Glomerular visceral epithelial cell (primary cell): ENCODE measurements at regions not wholly inside any gene's neighbourhood (a gene's known extent, or its start where the extent isn't known, plus 50 kb on each side); places are given as distances from the start of the nearest gene placed in this dataset.

Source experiments
- DNase-seq: peaks from one replicate; pipeline ENCODE4 v3.0.0-alpha.2; 2016; ENCODE audit errors: extremely low spot score

- DNase-seq, result no peak
Observed at GRCh38 chr3:159818399-159818798, 170.2 kb upstream of the IL12A start.

DNA sequence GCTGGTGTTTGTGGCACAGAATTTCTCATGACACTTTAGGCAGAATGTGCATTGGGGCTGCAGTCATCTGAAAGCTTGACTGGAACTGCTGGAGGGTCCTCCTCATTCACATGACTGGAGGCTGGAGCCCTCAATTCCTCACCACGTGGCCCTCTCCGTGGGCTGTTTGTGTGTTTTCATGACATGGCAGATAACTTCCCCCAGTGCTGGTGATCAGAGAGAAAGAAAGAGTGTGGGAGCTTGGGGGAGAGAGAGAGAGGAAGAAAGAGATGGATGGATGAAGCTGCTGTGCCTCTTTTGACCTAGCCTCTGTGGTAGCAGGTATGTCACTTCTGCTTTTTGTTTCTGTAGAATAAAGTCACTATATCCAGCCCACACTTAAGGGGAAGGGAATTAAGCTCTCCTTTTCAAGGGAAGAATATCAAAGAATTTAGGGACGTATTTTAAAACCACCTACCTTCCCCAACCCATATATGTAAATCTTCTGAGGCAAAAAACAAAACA lies 169.6 kb upstream of the IL12A start:
- DNase-seq, result no peak

GRCh38 chr3:159819676-159820075 lies 169.0 kb upstream of the IL12A start:
- no peak for DNase-seq

DNA sequence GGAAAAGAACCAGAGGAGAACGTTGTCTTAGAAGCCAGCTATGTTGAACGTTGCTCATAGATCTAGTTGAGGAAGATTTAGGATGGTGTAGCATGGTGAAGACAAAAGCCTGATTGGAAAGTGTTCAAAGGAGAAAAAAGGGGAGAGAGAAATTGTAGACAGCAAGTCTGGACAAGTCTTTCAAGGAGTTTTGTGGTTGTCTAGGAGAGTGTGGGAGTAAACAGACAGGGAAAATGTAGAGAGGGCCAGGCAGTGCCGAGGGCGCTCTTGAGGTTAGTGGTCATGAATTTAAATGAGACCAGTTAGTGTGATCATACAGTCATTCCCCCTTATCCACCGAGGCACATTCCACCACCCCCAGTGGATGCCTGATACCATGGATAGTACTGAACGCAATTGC lies 167.5 kb upstream of the IL12A start:
- DNase-seq, result peak; percentile 69

DNA sequence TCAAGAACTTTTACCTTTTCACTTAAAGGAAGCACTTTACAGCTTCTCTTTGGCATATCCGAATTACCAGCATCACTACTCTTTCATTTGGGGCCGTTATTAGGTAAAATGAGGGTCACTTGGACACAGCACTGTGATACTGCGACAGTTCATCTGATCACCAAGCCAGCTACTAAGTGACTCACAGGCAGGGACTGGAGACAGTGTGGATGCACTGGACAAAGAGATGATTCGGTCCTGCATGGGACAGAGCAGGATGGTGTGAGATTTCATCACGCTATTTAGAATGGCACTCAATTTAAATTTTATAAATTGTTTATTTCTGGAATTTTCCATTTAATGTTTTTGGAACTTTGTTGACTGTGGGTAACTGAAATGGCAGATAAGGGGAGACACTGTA lies 166.9 kb upstream of the IL12A start:
- no peak for DNase-seq

DNA sequence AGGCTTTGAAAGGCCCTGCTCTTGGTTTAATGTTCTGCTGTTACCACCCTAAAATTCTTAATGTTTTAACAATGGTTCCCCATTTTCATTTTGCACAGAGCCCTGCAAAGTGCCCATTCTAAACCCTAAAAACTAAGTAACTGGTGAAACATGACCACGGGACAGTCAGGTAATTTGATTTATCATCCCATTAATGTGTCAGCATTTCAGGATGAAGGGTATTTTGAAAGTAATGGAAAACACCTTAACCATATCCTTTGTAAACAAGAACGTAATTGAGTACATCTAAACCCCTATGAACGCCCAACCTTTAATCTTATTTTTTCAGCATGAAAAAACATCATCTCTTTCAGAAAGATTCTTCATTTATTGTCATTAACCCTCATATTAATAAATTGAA lies 164.9 kb upstream of the IL12A start:
- DNase-seq, result no peak

- peak; percentile 89 for DNase-seq
Observed at GRCh38 chr3:159824333-159824732, 164.3 kb upstream of the IL12A start.

GRCh38 chr3:159825216-159825854 lies 163.3 kb upstream of the IL12A start:
- peak; percentile 23 for DNase-seq

GRCh38 chr3:159828542-159828943 lies 160.1 kb upstream of the IL12A start:
- peak; percentile 49 for DNase-seq

- DNase-seq, result no peak
Observed at GRCh38 chr3:159829056-159829455, 159.6 kb upstream of the IL12A start.

DNA sequence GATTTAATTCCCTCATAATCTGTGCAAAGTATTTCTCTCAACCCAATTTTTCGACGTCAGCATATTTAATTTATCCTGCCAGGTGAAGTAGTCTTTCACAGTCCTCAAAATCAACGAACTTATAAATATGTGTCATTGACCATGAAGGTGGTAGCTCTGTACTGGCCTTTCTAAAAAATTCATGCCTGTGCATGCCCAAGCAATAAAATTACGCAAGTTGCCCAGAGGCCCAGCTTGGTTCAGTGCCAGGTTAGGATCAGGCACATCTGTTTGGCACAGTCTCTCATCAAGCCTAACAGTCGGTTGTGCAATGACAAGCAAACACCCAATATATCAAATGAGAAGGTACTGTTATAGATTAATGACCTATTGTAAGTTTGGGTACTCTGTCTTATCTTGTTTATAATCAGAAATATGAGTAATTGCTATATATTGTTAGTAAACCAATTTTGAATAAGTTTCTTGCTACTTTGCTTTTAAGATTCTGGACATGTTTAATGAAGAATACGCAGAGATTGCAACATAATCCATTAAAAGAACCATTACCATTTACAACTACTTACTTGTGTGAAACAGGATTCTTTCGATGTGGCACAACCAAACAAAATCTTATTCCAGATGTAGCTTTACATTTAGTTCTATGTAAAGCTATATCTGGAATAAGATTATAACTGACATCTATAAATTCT lies 159.0 kb upstream of the IL12A start:
- DNase-seq, result peak; percentile 85

- DNase-seq, result peak; percentile 49
Observed at GRCh38 chr3:159830523-159831154, 158.0 kb upstream of the IL12A start.

GRCh38 chr3:159831466-159831865 lies 157.2 kb upstream of the IL12A start:
- no peak for DNase-seq

- DNase-seq, result no peak
Observed at GRCh38 chr3:159832024-159832423, 156.6 kb upstream of the IL12A start.

- DNase-seq, result no peak
Observed at GRCh38 chr3:159835126-159835525, 153.5 kb upstream of the IL12A start.

GRCh38 chr3:159837725-159838124 lies 150.9 kb upstream of the IL12A start:
- DNase-seq, result no peak

GRCh38 chr3:159838938-159839337 lies 149.7 kb upstream of the IL12A start:
- DNase-seq, result no peak

GRCh38 chr3:159839561-159840379 lies 148.9 kb upstream of the IL12A start, which contains the start of gene SCHIP1:
Gene SCHIP1 (plus strand): TSS chr3:159839861.
- no peak for DNase-seq

GRCh38 chr3:159840703-159841299 lies 147.8 kb upstream of the IL12A start:
- DNase-seq, result no peak

DNA sequence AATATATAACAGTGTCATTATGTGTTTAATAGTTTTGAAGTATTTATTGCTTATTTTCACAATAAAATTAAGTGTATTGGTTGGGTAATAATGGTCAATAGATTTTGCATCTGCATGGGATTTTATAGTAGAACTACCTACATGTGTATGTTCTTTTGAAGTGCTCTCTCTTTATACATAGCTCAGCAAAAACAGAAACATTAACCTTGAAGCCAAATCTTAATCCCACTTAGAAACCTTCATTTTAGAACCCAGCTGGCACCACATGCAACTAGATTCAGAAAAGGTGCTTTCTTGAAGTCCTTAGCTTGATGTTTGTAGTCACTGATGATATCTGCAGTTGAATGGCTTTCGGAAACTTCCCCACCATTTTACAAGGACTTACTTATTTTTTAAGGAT lies 146.9 kb upstream of the IL12A start:
- no peak for DNase-seq

GRCh38 chr3:159843840-159844730 lies 144.6 kb upstream of the IL12A start:
- peak; percentile 25 for DNase-seq
